ENCODE measurements at regions not wholly inside any gene's neighbourhood (a gene's known extent, or its start where the extent isn't known, plus 50 kb on each side); places are given as distances from the start of the nearest gene placed in this dataset.

DNA sequence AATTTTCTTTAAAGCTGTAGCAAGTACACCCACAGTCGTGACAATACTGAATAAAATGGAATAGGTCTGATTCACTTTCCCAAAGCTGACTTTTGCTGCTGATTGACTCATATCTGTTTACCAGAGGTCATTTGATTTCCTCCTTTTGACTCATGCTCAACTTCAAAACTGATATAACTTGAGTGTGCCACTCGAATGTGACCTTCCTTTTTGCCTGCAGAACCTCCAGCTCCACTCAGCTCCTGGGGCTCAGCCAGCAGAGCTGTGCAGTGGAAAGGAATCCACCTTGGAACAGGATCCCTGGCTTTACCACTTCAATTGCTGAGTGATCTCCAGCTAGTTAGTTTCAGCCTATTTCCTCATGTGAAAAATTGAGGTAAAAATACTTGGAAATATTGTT, 84.1 kb downstream of the FEM1C start:
- no peak overlapping the region for H3K4me3 ChIP-seq (ENCODE audit: low read depth, low read length)
- in situ Hi-C loops (cut with HindIII; ENCODE audit: low sequenced_read_pairs): no loop called here

DNA sequence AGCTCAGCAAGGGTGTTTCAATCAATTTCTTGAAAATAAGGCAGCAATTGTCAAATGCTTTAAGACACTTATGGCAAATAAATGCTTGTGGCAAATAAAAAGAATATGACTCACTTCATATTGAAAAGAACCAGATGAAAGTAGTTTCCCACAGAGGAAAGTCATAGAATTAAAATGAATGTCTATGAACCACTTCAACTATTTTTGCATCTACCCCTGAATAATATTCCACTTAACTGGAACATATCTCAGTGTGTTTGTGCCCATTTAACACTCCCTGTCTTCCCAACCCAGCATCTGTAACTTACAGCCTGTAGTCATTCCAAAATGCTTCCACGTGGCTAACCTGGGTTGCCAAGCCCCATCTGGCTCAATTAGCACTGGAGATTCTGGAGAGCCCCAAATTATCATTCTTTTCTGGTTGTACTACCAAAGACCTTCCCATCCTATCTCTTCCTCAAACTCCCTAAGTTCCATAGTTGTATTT, 84.7 kb downstream of the FEM1C start:
- DNase-seq (ENCODE audit: low read depth, low spot score): peak; percentile 80
- no peak for TF ChIP-seq CTCF (IDR thresholded peaks at IDR 0.05; ENCODE audit: low read depth, low read length)
- H3K4me3 ChIP-seq (ENCODE audit: low read depth, low read length): no peak overlapping the region
- in situ Hi-C loops (cut with HindIII; ENCODE audit: low sequenced_read_pairs): no loop called here

More for the DNA sequence above, 84.1 kb downstream of the FEM1C start:
- TF ChIP-seq CTCF (IDR thresholded peaks at IDR 0.05; ENCODE audit: low read depth, low read length): no peak
- peak; percentile 72 for DNase-seq (ENCODE audit: low read depth, low spot score)

GRCh38 chr5:115458416-115458815, 86.2 kb downstream of the FEM1C start:
- H3K4me3 ChIP-seq (ENCODE audit: low read depth, low read length): no peak overlapping the region
- TF ChIP-seq CTCF (IDR thresholded peaks at IDR 0.05; ENCODE audit: low read depth, low read length): no peak
- in situ Hi-C loops (cut with HindIII; ENCODE audit: low sequenced_read_pairs): no loop called here
- DNase-seq (ENCODE audit: low read depth, low spot score): no peak

DNA sequence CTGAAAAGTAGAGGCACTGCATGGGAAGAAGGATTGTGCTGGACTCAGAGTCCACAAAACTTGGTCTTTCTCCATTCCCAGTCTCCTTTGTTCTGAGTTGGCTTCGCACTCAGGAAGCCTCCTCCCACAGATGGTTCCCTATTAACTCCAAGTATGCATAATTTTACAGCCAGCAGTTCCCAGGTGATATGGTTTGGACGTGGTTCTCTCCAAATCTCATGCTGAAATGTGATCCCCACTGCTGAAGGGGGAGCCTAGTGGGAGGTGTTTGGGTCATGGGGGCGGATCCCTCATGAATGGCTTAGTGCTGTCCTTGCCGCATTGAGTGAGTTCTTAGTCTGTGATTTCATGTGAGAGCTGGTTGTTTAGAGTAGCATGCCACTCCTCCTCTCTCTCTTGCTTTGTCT, 86.6 kb downstream of the FEM1C start:
- no peak overlapping the region for H3K4me3 ChIP-seq (ENCODE audit: low read depth, low read length)
- in situ Hi-C loops (cut with HindIII; ENCODE audit: low sequenced_read_pairs): no loop called here
- no peak for DNase-seq (ENCODE audit: low read depth, low spot score)
- no peak for TF ChIP-seq CTCF (IDR thresholded peaks at IDR 0.05; ENCODE audit: low read depth, low read length)

DNA sequence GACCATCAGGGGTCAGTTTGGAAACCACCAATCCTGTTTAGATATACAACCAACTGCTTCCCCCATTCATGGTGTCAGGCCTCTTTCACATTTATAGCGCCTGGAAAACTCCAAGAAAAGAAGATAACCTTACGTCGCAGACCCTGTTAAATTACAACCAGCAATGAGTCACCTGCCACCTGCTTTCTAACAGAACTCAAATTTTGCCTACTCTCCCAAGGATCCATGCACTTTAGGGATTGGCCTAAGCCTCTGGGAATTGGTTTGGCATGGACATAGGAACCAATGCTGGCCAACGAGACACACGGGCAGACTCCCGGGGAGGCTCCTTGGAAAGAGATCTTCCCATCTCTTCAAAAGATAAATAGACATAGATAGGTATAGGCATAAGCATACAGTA, 87.0 kb downstream of the FEM1C start:
- no peak overlapping the region for H3K4me3 ChIP-seq (ENCODE audit: low read depth, low read length)
- DNase-seq (ENCODE audit: low read depth, low spot score): no peak
- in situ Hi-C loops (cut with HindIII; ENCODE audit: low sequenced_read_pairs): no loop called here
- TF ChIP-seq CTCF (IDR thresholded peaks at IDR 0.05; ENCODE audit: low read depth, low read length): no peak

DNA sequence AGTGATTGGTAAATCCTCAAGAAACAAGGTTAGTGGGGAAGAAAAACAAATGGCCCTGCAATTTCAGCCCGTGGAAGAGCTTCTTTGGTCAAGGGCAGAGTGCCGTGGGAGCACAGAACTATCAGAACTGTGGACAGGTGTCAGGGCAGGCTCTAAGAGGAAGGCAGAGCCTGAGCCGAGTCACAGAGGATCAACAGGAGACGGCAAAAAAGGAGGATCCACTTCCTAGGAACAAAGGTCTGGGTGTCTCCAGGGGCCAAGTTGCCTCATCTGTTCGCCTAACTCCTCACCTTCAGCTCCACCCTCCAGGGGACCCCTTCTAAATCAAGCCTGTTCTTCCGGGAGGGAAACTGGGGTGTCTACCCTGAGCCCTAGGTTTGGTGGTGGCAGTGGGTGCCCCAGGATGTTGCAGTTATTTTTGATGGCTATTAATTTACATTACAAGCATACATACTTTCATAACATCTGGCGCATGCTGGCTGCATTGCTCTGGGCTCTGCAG, 88.0 kb downstream of the FEM1C start:
- in situ Hi-C loops (cut with HindIII; ENCODE audit: low sequenced_read_pairs): no loop called here

More for the DNA sequence above, 88.0 kb downstream of the FEM1C start:
- TF ChIP-seq CTCF (IDR thresholded peaks at IDR 0.05; ENCODE audit: low read depth, low read length): no peak
- no peak for DNase-seq (ENCODE audit: low read depth, low spot score)
- no peak overlapping the region for H3K4me3 ChIP-seq (ENCODE audit: low read depth, low read length)

All from astrocyte of the spinal cord (primary cell).